Epidermal melanocyte (primary cell): ENCODE measurements at regions not wholly inside any gene's neighbourhood (a gene's known extent, or its start where the extent isn't known, plus 50 kb on each side); places are given as distances from the start of the nearest gene placed in this dataset.

Experiments
- DNase-seq: peaks from one replicate; pipeline ENCODE4 v3.0.0; 2011; ENCODE audit warnings: low spot score; ENCODE audit not compliant: insufficient read length

GRCh38 chr6:156062091-156062563 lies 606.5 kb upstream of the NOX3 start:
- no peak for DNase-seq

DNA sequence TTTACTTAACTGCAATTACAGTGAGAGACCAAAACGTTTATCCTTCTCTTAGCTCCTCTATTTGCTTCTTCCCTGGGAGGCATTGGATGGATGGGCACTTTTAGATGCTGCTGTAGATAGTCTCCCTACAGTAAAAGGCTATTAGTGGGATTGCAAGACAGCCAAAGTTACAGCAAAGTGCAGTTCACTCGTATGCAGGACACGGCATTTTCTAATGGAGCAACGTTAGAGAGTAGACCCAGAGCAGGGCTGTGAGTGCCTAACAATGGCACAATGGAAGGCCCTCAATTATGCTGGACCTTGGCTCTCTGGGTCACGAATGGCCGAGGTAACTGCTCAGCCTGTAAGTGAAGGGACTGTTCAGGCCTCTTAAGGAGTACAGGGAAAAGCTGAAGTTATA lies 605.8 kb upstream of the NOX3 start:
- no peak for DNase-seq

DNA sequence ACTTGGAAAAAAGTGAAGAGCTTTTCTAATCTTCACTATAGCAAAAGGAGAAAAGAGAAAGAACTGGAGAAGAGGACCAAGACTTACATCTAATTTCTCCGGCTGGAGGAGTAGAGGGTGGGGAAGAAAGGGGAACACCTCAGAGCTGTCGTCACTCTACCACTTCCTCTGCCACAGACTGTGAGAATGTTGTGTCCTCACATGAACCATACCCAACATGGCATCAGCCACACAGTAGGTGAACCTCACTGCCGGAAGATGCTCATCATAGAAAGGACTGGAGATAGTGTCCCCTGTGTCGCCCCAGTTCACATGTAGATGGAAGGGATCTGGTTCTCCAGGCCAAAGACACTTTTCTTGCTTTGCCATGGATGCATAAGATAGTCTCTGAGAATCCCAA lies 604.4 kb upstream of the NOX3 start:
- no peak for DNase-seq

GRCh38 chr6:156058356-156058755 lies 602.7 kb upstream of the NOX3 start:
- DNase-seq: no peak

- DNase-seq: no peak
Observed at GRCh38 chr6:156057869-156058268, 602.2 kb upstream of the NOX3 start.

DNA sequence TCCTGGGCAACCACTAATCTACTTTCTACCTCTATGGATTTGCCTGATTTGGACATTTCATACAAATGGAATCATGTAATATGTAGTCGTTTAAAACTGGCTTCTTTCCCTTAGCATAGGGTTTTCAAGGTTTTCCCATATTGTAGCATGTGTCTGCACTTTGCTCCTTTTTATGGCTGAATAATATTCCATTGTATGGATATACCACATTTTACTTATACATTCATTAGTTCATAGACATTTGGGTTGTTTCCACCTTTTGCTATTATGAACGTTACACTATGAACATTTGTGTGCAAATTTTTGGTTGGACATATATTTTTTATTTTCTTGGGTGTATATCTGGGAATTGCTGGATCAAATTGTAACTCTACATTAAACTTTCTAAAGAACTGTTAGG lies 600.4 kb upstream of the NOX3 start:
- no peak for DNase-seq

DNA sequence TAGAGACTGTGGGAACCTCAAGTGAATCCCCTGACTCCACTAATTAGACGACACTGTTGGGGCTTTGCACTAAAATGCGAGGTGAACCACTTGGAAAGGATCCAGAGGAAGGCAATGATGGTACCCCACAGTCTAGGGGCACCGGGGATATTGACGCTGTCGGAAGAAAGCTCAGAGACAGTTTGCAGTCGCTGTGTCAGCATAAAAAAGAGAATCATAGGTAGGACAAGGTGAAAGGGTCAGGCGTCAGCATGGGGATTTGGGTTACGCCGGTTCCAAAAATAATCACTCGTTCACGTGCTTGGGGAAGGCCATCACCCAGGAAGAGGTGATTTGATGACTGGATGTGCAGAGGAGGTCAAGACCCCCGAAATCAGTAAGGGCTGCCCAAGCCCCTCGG lies 598.0 kb upstream of the NOX3 start:
- no peak for DNase-seq

- no peak for DNase-seq
Observed at GRCh38 chr6:156046841-156047449, 591.3 kb upstream of the NOX3 start.

DNA sequence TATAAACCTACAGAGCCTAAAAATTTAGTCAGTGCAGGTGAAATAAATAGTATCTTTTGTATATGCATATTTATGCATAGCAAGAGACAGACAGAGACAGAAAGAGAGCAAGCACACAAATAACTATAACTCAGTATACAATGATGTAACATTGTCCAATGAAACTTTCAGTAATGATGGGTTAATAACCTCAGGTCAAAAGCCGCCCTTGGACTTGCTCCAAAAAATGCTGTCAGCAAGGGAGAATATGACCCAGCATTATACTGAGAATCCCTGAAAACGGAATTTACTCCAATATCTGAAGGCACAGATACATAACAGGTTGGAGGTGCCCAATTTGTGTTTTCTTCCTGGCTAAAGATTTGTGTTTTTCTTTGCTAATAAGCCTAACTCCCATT lies 590.6 kb upstream of the NOX3 start:
- no peak for DNase-seq

DNA sequence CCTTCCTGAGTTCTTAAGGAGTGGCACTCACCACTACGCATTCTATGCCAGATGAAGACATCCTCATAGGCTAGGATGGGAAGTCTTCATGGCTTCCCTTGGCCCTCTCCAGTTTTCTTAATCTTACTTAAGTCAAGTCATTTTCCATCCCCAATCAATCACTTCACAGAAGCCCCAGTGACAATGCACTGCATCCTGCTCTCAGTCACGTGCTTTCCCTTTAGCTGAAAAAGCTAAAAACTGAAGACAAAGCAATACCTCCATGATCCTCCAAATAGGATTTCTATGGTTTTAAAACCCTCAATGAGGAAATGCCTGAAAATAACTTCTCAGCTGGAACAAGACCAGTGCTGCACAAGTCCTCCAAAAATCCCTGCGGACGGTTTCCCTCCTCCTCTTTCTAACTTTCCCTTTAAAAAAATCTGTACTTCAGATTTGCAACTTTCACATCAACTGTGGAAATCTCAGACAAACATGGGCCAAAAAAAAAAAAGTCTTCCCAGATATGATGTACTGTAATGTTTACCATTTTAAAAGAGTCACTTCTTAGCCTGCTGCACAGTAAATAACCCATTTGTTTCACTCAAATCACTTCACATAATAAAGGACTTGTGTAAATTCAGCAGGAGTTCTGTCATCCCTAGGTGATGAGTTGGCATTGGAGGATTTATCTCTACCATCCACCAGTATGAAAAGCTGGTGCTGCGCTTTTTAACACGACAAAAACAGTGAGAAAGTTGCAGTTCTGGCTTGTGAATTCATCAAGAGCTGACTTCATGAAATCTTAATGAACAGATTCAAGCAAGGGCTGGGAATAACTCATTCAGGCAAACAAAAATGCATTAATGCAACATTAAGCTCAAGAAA lies 590.0 kb upstream of the NOX3 start:
- DNase-seq: no peak

- DNase-seq: no peak
Observed at GRCh38 chr6:156033598-156033997, 578.0 kb upstream of the NOX3 start.

GRCh38 chr6:156031516-156031915 lies 575.9 kb upstream of the NOX3 start:
- DNase-seq: no peak

DNA sequence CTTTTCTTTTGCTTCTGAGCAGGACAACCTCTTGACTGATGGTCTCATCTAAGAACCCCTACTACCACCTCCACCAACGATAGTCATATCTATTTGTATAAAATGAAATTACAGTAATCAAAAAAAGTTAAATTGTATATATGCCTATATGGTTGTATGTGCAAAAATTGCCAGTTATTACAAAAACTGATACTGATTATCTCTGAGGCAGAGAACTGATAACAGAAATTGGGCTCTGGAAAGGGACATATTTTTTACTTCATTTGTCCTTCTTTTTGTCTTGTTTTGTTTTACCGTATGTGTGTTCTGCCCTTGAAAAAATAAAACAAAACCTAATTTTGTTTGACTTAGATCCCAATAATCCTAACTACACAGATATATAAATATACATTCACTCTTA lies 574.4 kb upstream of the NOX3 start:
- DNase-seq: no peak

GRCh38 chr6:156029286-156029985 lies 573.8 kb upstream of the NOX3 start:
- DNase-seq: no peak

GRCh38 chr6:156028335-156029131 lies 572.9 kb upstream of the NOX3 start:
- no peak for DNase-seq

DNA sequence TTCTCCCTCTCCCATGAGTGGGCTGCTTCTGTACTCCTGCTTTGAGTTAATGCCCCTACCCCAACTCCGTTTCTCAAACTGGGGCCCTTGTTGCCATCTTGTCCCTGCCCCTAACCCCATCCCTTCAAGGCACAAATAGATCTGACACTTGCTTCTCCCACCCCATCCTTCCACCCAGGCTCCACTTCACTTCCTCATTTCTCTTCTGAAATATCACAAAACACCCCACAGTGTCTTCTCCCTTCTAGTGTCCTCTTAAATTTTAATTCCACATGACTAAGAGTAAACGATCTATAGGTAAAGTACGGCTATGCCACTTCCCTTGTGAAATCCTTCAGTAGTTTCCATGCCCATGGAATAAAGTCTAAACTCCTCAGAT lies 571.6 kb upstream of the NOX3 start:
- no peak for DNase-seq

- no peak for DNase-seq
Observed at GRCh38 chr6:156026486-156027247, 571.0 kb upstream of the NOX3 start.

GRCh38 chr6:156024339-156024738 lies 568.7 kb upstream of the NOX3 start:
- DNase-seq: no peak

DNA sequence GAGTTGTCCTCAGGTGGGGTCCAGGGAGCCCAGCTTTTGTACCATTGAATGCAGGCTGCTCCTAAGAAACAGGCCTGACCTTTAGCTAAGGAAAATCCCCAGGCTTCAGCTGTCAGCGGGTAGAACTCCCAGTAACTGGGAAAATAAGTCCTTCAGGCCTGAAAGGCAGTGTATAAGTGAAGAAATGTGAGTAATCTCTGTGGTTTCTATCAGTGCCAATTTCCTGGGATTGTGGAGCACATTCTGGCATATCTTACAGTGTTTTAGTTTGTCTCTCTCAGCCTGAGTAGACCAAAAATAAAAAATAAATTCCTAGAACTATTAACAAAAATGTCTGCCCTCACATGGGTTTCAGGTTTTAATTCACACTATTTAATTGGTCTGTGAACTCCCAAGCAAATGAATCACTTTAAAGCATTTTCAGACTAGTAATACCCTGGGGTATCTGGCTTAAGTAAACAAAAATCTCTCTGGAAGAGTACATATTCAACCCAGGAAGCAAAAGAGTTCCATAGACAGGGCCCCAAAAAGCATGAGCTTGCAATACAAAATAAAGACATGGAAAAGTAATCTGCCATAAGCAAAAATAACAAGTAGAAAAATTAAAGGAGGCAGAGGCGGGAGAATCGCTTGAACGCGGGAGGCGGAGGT lies 566.2 kb upstream of the NOX3 start:
- peak; percentile 32 for DNase-seq

DNA sequence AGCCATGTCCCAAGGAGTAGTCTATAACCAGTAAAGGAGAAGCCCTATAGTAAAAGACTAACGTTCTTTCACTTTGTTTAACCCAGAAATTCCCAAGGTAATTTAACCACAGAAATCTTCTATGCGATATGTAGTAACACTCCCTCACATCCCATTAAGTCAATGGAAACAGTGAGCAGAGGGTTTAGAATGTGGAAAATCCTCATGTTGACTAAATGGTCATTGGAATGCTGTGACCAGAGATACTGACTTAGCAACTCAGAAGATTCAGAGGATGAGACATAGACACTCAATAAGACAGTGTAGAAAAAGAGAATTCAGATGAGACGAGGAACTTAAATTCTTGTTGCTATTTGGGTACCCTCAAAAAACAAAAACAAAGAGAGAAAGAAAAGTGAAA lies 562.2 kb upstream of the NOX3 start:
- DNase-seq: no peak
